ENCODE measurements at regions not wholly inside any gene's neighbourhood (a gene's known extent, or its start where the extent isn't known, plus 50 kb on each side); places are given as distances from the start of the nearest gene placed in this dataset.

DNA sequence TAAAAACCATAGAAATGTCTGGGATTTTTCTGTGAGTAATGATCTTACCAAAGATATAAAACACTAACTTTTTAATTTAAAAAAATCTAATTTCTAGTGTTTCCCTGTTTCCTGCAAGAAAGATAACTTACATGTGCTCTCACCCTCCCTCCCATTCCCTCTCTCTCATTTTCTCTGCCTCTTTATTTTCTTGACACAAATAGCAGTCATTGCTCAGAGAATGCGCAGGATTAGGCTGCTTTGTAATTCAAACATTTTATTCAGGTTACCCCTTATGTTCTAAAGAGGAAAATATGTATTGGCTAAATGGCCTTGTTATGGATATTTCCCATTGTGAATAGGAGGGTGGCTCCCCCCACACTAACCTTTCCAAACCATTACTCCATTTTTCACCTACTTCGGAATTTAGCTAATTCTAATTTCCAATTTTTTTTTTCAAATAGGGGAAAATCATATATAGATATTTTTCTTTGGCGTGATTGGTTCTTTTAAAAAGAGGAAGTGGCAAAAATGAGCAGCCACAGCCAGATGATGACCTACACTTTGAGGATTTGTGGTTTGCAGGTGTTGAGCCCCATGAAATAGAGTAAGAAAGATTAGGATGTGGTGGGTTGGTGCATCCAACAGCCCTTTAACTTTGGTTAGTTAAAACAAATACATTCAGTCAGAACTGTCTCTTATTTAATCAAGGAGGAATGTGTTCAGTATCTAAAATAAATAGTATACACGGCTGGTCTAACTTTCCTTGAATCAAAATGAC, 554.4 kb downstream of the IGSF11 start:
- no peaks in the 10 kb centered on the region for H3K36me3 ChIP-seq (ENCODE audit: control insufficient read depth in 2 of 3, insufficient read depth in 3 of 3, low read length in 3 of 3)
- Mint-ChIP-seq H3K36me3 (no peaks in the 10 kb centered on the region), H3K4me3 (no peak overlapping the region), H3K4me1 (no peaks in the 10 kb centered on the region), H3K9me3 (peaks cover 0 to 7% (median 0%) of the 10 kb centered on the region in 11 donors), H3K27me3 (no peaks in the 10 kb centered on the region), H3K27ac (no peak overlapping the region)
- POLR2A ChIA-PET: no interaction called here
- CTCF ChIA-PET: no interaction called here
- ATAC-seq (no peak), DNase-seq (no peak)
- H3K4me1 ChIP-seq (ENCODE audit: control insufficient read depth in 2 of 2, insufficient read depth in 2 of 2, low read length in 2 of 2): no peaks in the 10 kb centered on the region
- no peaks in the 10 kb centered on the region for H3K27me3 ChIP-seq (ENCODE audit: control insufficient read depth in 2 of 2, insufficient read depth in 2 of 2, low read length in 2 of 2)
- no peaks in the 10 kb centered on the region for H3K9me3 ChIP-seq (ENCODE audit: control insufficient read depth in 2 of 3, low read length in 3 of 3)
- H3K4me3 ChIP-seq (ENCODE audit: low read length): no peak overlapping the region
- H3K27ac ChIP-seq (ENCODE audit: low read depth, low read length): no peak overlapping the region
- intact Hi-C loops (cut with micrococcal nuclease): no loop called here

DNA sequence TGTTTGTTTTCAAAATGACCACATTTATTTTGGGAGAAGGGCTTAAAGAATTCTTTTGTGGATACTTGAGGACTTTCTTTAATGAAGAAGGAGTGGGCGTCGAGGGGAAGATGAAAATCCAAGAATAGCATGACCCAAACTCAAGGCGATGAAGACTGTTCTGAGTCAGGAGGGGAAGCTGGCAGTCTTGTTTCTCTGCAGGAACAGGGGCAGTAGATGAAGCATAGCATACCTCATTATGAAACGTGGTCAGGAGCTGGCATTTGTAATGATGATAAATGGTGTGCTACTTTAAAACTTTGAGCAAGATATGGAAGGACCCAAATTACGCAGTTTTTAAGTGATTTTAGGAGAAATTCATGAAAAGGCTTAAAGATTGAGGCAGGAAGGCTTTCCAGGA, 549.0 kb downstream of the IGSF11 start:
- DNase-seq (no peak), ATAC-seq (no peak)
- Mint-ChIP-seq H3K27ac (no peak overlapping the region), H3K4me1 (no peaks in the 10 kb centered on the region), H3K27me3 (peaks cover 0 to 2% (median 0%) of the 10 kb centered on the region in 5 donors), H3K36me3 (no peaks in the 10 kb centered on the region), H3K4me3 (no peak overlapping the region), H3K9me3 (peaks cover 0 to 12% (median 7%) of the 10 kb centered on the region in 11 donors)
- intact Hi-C loops (cut with micrococcal nuclease): no loop called here
- POLR2A ChIA-PET: no interaction called here
- no peak overlapping the region for H3K27ac ChIP-seq (ENCODE audit: low read depth, low read length)
- H3K9me3 ChIP-seq (ENCODE audit: control insufficient read depth in 2 of 3, low read length in 3 of 3): no peaks in the 10 kb centered on the region
- H3K36me3 ChIP-seq (ENCODE audit: control insufficient read depth in 2 of 3, insufficient read depth in 3 of 3, low read length in 3 of 3): no peaks in the 10 kb centered on the region
- no peaks in the 10 kb centered on the region for H3K4me1 ChIP-seq (ENCODE audit: control insufficient read depth in 2 of 2, insufficient read depth in 2 of 2, low read length in 2 of 2)
- no peak overlapping the region for H3K4me3 ChIP-seq (ENCODE audit: low read length)
- no peaks in the 10 kb centered on the region for H3K27me3 ChIP-seq (ENCODE audit: control insufficient read depth in 2 of 2, insufficient read depth in 2 of 2, low read length in 2 of 2)
- CTCF ChIA-PET: no interaction called here

DNA sequence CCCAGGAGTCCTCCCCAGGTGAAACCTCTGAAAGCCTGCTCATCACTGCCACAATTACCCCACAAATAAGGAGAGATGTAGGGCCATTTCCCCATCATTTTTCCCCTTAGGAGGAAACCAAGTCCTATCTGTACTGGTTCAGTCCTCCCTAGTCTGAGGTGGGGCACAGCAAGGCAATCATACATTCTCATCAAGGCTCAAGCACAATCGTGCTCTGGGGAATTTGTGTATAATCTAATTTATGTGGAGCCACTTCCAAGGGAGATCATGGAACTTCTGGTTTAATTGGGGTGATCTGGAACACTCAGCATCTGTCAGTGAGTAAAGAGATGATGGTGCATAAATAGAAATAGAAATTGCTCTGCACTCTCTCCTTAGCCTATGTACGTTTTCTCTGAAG, 546.9 kb downstream of the IGSF11 start:
- H3K27ac Mint-ChIP-seq: no peak overlapping the region
- Histone ChIP-seq H3K4me3 (ENCODE audit: low read length) (no peak overlapping the region), H3K27ac (ENCODE audit: low read depth, low read length) (no peak overlapping the region), H3K27me3 (ENCODE audit: control insufficient read depth in 2 of 2, insufficient read depth in 2 of 2, low read length in 2 of 2) (no peaks in the 10 kb centered on the region), H3K4me1 (ENCODE audit: control insufficient read depth in 2 of 2, insufficient read depth in 2 of 2, low read length in 2 of 2) (no peaks in the 10 kb centered on the region), H3K36me3 (ENCODE audit: control insufficient read depth in 2 of 3, insufficient read depth in 3 of 3, low read length in 3 of 3) (no peaks in the 10 kb centered on the region), H3K9me3 (ENCODE audit: control insufficient read depth in 2 of 3, low read length in 3 of 3) (no peaks in the 10 kb centered on the region)
- H3K27me3 Mint-ChIP-seq: peaks cover 0 to 3% (median 0%) of the 10 kb centered on the region in 5 donors
- ChIA-PET POLR2A (no interaction called here), CTCF (interaction anchor here (0.7 kb wide), 1 partner anchor 9 kb away, joined by 3 read pairs; no protein-coding TSS in a partner anchor)
- DNase-seq (no peak), ATAC-seq (no peak)
- no peak overlapping the region for H3K4me3 Mint-ChIP-seq
- intact Hi-C loops (cut with micrococcal nuclease): no loop called here
- peaks cover 0 to 13% (median 7%) of the 10 kb centered on the region in 11 donors for H3K9me3 Mint-ChIP-seq
- no peaks in the 10 kb centered on the region for H3K36me3 Mint-ChIP-seq
- H3K4me1 Mint-ChIP-seq: no peaks in the 10 kb centered on the region

DNA sequence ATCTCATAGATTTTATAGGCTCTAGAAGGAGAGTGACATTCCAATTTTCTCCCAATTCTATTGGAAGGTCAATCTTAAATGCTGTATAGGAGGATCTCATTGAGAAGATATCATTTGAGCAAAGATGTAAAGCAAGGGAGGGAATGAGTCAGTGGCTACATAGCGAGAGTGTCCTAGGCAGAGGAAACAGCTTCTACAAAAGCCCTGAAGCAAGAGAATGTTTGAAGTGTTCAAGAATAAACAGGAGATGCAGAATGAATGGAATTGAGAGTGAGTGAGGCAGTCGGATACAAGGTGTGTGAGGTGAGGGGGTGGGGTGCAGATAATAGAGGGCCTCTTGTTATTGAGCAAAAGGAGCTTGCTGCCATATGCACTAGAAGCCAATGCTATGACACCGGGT, 545.9 kb downstream of the IGSF11 start:
- Mint-ChIP-seq H3K4me1 (no peaks in the 10 kb centered on the region), H3K9me3 (peaks cover 0 to 13% (median 7%) of the 10 kb centered on the region in 11 donors), H3K27me3 (peaks cover 0 to 3% (median 0%) of the 10 kb centered on the region in 5 donors), H3K4me3 (no peak overlapping the region), H3K36me3 (no peaks in the 10 kb centered on the region), H3K27ac (no peak overlapping the region)
- no peak for DNase-seq
- Histone ChIP-seq H3K4me1 (ENCODE audit: control insufficient read depth in 2 of 2, insufficient read depth in 2 of 2, low read length in 2 of 2) (no peaks in the 10 kb centered on the region), H3K9me3 (ENCODE audit: control insufficient read depth in 2 of 3, low read length in 3 of 3) (no peaks in the 10 kb centered on the region), H3K27ac (ENCODE audit: low read depth, low read length) (no peak overlapping the region), H3K4me3 (ENCODE audit: low read length) (no peak overlapping the region), H3K36me3 (ENCODE audit: control insufficient read depth in 2 of 3, insufficient read depth in 3 of 3, low read length in 3 of 3) (no peaks in the 10 kb centered on the region), H3K27me3 (ENCODE audit: control insufficient read depth in 2 of 2, insufficient read depth in 2 of 2, low read length in 2 of 2) (no peaks in the 10 kb centered on the region)
- POLR2A ChIA-PET: no interaction called here
- CTCF ChIA-PET: no interaction called here
- ATAC-seq: no peak
- intact Hi-C loops (cut with micrococcal nuclease): no loop called here

DNA sequence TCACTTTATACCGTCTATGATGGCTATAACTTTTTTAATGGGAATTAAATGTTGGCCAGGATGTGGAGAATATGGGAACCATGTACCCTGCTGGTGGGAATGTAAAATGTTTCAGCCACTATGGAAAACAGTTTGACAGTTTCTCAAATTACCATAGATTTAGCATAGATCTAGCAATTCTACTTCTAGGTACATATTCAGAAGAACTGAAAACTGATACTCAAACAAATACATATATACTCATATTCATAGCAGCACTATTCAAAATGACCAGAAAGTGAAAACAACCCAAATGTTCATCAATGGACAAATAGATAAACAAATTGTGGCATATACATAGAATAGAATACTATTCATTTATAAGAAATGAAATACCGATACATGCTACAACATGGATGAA, 539.4 kb downstream of the IGSF11 start:
- Histone ChIP-seq H3K27ac (ENCODE audit: low read depth, low read length) (no peak overlapping the region), H3K4me1 (ENCODE audit: control insufficient read depth in 2 of 2, insufficient read depth in 2 of 2, low read length in 2 of 2) (no peaks in the 10 kb centered on the region), H3K9me3 (ENCODE audit: control insufficient read depth in 2 of 3, low read length in 3 of 3) (no peaks in the 10 kb centered on the region), H3K36me3 (ENCODE audit: control insufficient read depth in 2 of 3, insufficient read depth in 3 of 3, low read length in 3 of 3) (no peaks in the 10 kb centered on the region), H3K27me3 (ENCODE audit: control insufficient read depth in 2 of 2, insufficient read depth in 2 of 2, low read length in 2 of 2) (no peaks in the 10 kb centered on the region), H3K4me3 (ENCODE audit: low read length) (no peak overlapping the region)
- ChIA-PET CTCF (no interaction called here), POLR2A (no interaction called here)
- ATAC-seq (no peak), DNase-seq (no peak)
- peaks cover 0 to 26% (median 3%) of the 10 kb centered on the region in 11 donors for H3K9me3 Mint-ChIP-seq
- intact Hi-C loops (cut with micrococcal nuclease): no loop called here
- H3K27me3 Mint-ChIP-seq: peaks cover 0 to 3% (median 0%) of the 10 kb centered on the region in 5 donors
- H3K27ac Mint-ChIP-seq: no peak overlapping the region
- H3K4me3 Mint-ChIP-seq: no peak overlapping the region
- no peaks in the 10 kb centered on the region for H3K4me1 Mint-ChIP-seq
- no peaks in the 10 kb centered on the region for H3K36me3 Mint-ChIP-seq

DNA sequence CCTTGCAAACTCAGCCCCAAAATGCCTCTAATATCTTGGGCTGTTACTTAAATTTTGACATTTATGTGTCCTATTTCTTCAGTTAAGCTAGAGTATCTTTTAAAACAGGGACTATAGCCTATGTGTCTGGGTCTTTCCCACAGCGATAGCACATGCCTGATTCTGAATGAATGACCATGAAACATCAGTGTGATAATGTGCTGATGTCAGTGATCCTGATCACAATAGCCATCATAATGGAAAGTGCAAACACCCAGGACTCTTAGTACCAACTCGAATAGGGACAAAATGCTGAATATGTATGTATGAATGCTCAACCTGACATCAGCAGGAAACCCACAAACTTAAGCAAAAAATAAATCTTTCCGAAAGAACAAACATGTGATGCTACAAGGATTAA, 537.4 kb downstream of the IGSF11 start:
- Histone ChIP-seq H3K4me1 (ENCODE audit: control insufficient read depth in 2 of 2, insufficient read depth in 2 of 2, low read length in 2 of 2) (no peaks in the 10 kb centered on the region), H3K9me3 (ENCODE audit: control insufficient read depth in 2 of 3, low read length in 3 of 3) (no peaks in the 10 kb centered on the region), H3K27ac (ENCODE audit: low read depth, low read length) (no peak overlapping the region), H3K36me3 (ENCODE audit: control insufficient read depth in 2 of 3, insufficient read depth in 3 of 3, low read length in 3 of 3) (no peaks in the 10 kb centered on the region), H3K4me3 (ENCODE audit: low read length) (no peak overlapping the region), H3K27me3 (ENCODE audit: control insufficient read depth in 2 of 2, insufficient read depth in 2 of 2, low read length in 2 of 2) (no peaks in the 10 kb centered on the region)
- H3K27ac Mint-ChIP-seq: no peak overlapping the region
- intact Hi-C loops (cut with micrococcal nuclease): no loop called here
- H3K27me3 Mint-ChIP-seq: no peaks in the 10 kb centered on the region
- DNase-seq (no peak), ATAC-seq (no peak)
- ChIA-PET POLR2A (no interaction called here), CTCF (no interaction called here)
- H3K4me1 Mint-ChIP-seq: no peaks in the 10 kb centered on the region
- no peak overlapping the region for H3K4me3 Mint-ChIP-seq
- H3K9me3 Mint-ChIP-seq: peaks cover 0 to 15% (median 0%) of the 10 kb centered on the region in 11 donors
- no peaks in the 10 kb centered on the region for H3K36me3 Mint-ChIP-seq

DNA sequence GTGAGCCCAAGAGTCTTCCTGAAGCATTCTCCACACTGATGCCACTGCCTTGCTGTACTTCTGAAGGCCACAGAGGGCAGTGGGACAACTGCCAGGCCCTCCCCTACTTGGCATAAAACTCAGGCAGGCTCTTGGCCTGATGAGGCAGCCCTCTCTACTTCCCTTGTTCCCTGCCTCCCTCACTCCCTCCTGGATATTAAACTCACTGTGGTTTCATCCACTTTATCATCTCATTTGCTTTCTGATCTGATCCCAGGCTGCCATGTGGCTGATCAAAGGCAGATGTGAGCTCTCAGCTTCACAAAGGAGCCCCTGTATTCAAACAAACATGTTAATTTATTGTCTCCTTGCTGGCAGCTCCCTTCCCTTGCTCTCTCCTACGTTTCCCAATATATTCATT, 533.5 kb downstream of the IGSF11 start:
- intact Hi-C loops (cut with micrococcal nuclease): no loop called here
- H3K4me3 Mint-ChIP-seq: no peak overlapping the region
- H3K27me3 Mint-ChIP-seq: no peaks in the 10 kb centered on the region
- ATAC-seq (no peak), DNase-seq (no peak)
- no peaks in the 10 kb centered on the region for H3K4me1 ChIP-seq (ENCODE audit: control insufficient read depth in 2 of 2, insufficient read depth in 2 of 2, low read length in 2 of 2)
- H3K4me1 Mint-ChIP-seq: no peaks in the 10 kb centered on the region
- POLR2A ChIA-PET: no interaction called here
- H3K27me3 ChIP-seq (ENCODE audit: control insufficient read depth in 2 of 2, insufficient read depth in 2 of 2, low read length in 2 of 2): no peaks in the 10 kb centered on the region
- H3K27ac ChIP-seq (ENCODE audit: low read depth, low read length): no peak overlapping the region
- CTCF ChIA-PET: no interaction called here
- peaks cover 0 to 9% (median 0%) of the 10 kb centered on the region in 11 donors for H3K9me3 Mint-ChIP-seq
- H3K4me3 ChIP-seq (ENCODE audit: low read length): no peak overlapping the region
- no peaks in the 10 kb centered on the region for H3K36me3 Mint-ChIP-seq
- no peak overlapping the region for H3K27ac Mint-ChIP-seq
- H3K36me3 ChIP-seq (ENCODE audit: control insufficient read depth in 2 of 3, insufficient read depth in 3 of 3, low read length in 3 of 3): no peaks in the 10 kb centered on the region
- H3K9me3 ChIP-seq (ENCODE audit: control insufficient read depth in 2 of 3, low read length in 3 of 3): no peaks in the 10 kb centered on the region

All from naive thymus-derived CD4-positive, alpha-beta T cell (primary cell).